C4-2B (cell line): ENCODE measurements at regions not wholly inside any gene's neighbourhood (a gene's known extent, or its start where the extent isn't known, plus 50 kb on each side); places are given as distances from the start of the nearest gene placed in this dataset.

Experiments used
- H3K27ac ChIP-seq: fragments of 450-650 bp; 2 replicates; pipeline ENCODE4 v1.5.1; 2017
- CTCF ChIP-seq: fragments of 450-650 bp; conservative IDR thresholded peaks from 2 replicates; pipeline ENCODE4 v1.5.1; 2017; ENCODE audit warnings: mild to moderate bottlenecking
- ZFX ChIP-seq: fragments of 450-650 bp; IDR thresholded peaks from 2 replicates; pipeline ENCODE4 v1.6.1; 2017

- no peak overlapping the region for H3K27ac ChIP-seq
- no peak for TF ChIP-seq ZFX
- TF ChIP-seq CTCF: no peak
Measured at GRCh38 chr6:111973118-111973761, 80.7 kb upstream of the CCN6 start.

GRCh38 chr6:111973927-111974639 is 79.8 kb upstream of the CCN6 start:
- no peak overlapping the region for H3K27ac ChIP-seq
- TF ChIP-seq ZFX: no peak
- no peak for TF ChIP-seq CTCF

- no peak for TF ChIP-seq ZFX
- no peak for TF ChIP-seq CTCF
- H3K27ac ChIP-seq: no peak overlapping the region
Measured at GRCh38 chr6:111975466-111975865, 78.4 kb upstream of the CCN6 start.

GRCh38 chr6:111976139-111976538 is 77.8 kb upstream of the CCN6 start:
- no peak overlapping the region for H3K27ac ChIP-seq
- TF ChIP-seq CTCF (no peak), ZFX (no peak)

GRCh38 chr6:111978532-111979149 is 75.3 kb upstream of the CCN6 start:
- H3K27ac ChIP-seq: no peak overlapping the region
- TF ChIP-seq CTCF (no peak), ZFX (no peak)

GRCh38 chr6:111979633-111980032 is 74.3 kb upstream of the CCN6 start:
- TF ChIP-seq ZFX (no peak), CTCF (no peak)
- no peak overlapping the region for H3K27ac ChIP-seq

GRCh38 chr6:111980143-111980542 is 73.8 kb upstream of the CCN6 start:
- TF ChIP-seq ZFX (no peak), CTCF (no peak)

More at GRCh38 chr6:111980143-111980542, 73.8 kb upstream of the CCN6 start:
- H3K27ac ChIP-seq: no peak overlapping the region
